ENCODE measurements at regions not wholly inside any gene's neighbourhood (a gene's known extent, or its start where the extent isn't known, plus 50 kb on each side); places are given as distances from the start of the nearest gene placed in this dataset.

DNA sequence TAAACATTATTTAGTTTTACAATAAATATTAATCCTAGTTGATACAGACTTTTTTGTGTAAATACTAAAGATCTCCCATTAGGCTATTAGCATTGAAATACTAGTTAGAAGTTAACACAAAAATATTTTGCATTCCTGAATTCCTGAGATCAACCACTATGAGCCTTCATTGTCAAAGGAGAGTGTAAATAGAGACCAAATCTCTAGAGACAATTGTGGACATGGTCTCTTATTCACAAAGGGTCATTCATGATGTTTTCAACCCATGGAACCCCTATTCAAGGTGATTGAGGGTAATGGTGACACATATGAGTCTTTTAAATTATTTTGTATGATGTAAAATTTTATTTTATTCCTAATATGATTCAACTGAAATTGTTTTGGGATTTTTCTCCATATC is 1454.8 kb upstream of the LRRTM3 start:
- no peak for DNase-seq (ENCODE audit: low read depth)

DNA sequence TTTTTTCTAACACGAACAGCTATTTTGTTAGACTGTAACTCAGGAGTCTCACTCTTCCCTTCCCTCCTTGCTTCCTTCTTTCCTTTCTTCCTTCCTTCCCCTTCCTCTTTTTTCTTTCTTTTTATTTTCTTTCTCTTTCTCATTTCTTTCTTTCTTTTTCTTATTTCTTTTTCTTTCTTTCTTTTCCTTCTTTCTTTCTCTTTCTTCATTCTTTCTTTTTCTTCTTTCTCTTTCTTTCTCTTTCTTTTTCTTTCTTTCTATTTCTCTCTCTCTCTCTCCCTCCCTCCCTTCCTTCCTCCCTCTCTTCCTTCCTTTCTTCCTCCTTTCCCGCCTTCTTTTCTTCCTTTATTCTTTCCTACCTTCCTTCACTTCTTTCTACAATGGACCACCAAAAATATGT is 1443.0 kb upstream of the LRRTM3 start:
- no peak for DNase-seq (ENCODE audit: low read depth)

- no peak for DNase-seq (ENCODE audit: low read depth)
Observed at GRCh38 chr10:65491799-65492198, 1434.0 kb upstream of the LRRTM3 start.

GRCh38 chr10:65496541-65496940 is 1429.3 kb upstream of the LRRTM3 start:
- DNase-seq (ENCODE audit: low read depth), result no peak

GRCh38 chr10:65497837-65498236 is 1428.0 kb upstream of the LRRTM3 start:
- no peak for DNase-seq (ENCODE audit: low read depth)

- no peak for DNase-seq (ENCODE audit: low read depth)
Observed at GRCh38 chr10:65500716-65501115, 1425.1 kb upstream of the LRRTM3 start.

GRCh38 chr10:65501259-65501658 is 1424.6 kb upstream of the LRRTM3 start:
- DNase-seq (ENCODE audit: low read depth), result no peak

GRCh38 chr10:65518379-65518778 is 1407.5 kb upstream of the LRRTM3 start:
- no peak for DNase-seq (ENCODE audit: low read depth)

- no peak for DNase-seq (ENCODE audit: low read depth)
Observed at GRCh38 chr10:65528986-65529385, 1396.8 kb upstream of the LRRTM3 start.

- DNase-seq (ENCODE audit: low read depth), result no peak
Observed at GRCh38 chr10:65531545-65531944, 1394.3 kb upstream of the LRRTM3 start.

DNA sequence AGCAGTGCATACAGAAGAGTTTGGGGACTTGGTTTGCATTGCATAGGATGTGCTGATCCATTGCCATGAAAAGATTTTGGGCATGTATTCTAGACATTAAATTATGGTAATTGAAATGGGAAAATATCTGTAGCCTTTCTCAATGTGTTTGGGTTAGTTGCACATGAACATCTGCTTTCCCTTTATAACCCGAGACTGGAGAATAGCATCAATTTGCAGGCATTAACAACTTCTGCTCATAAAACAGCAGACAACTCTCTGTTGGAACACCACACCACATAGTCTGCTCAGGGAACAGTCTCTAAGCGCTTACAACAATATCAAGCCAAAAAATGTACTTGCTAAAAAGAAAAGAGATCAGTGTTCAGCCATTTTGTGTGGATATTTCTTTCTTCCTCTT is 1391.1 kb upstream of the LRRTM3 start:
- DNase-seq (ENCODE audit: low read depth), result no peak

DNA sequence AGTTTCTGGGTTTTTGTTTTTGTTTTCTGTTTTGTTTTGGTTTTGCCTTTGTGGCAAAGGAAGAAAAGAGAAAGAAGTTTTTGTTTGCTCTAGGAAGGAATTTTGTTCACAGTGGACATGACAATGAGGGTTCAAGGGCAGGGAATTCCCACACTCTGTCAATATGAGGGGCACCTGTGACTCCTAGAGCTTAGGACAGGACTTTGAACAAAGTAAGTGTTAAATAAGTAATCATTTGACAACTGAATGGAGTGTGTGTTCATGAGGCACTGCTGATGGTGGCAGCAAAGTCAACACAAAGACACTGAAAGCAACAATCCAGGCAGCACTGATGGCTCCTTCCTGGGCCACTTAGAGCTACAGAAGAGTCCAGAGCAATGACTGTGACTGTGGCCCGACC is 1381.1 kb upstream of the LRRTM3 start:
- no peak for DNase-seq (ENCODE audit: low read depth)

DNA sequence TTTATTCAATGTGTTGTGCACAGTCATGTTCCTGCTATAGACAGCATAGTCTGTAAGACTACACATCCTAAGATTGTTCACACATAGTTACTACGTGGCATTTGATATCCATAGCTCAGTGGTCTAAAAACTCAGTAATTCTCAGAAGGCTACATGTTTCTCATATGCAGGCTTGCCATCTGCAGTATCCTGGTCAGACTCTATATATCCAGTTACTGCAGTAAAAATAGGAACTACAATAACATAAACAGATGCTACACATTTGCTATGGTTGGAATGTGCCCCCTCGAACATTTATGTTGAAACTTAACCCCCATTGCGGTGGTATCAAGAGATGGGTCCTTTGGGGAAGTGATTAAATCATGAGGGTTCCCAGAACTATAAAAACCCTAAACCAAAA is 1377.8 kb upstream of the LRRTM3 start:
- DNase-seq (ENCODE audit: low read depth), result no peak

- DNase-seq (ENCODE audit: low read depth), result no peak
Observed at GRCh38 chr10:65550761-65551160, 1375.1 kb upstream of the LRRTM3 start.

- DNase-seq (ENCODE audit: low read depth), result no peak
Observed at GRCh38 chr10:65555192-65555591, 1370.6 kb upstream of the LRRTM3 start.

GRCh38 chr10:65556006-65556405 is 1369.8 kb upstream of the LRRTM3 start:
- no peak for DNase-seq (ENCODE audit: low read depth)

- no peak for DNase-seq (ENCODE audit: low read depth)
Observed at GRCh38 chr10:65559369-65559768, 1366.5 kb upstream of the LRRTM3 start.

GRCh38 chr10:65565246-65565645 is 1360.6 kb upstream of the LRRTM3 start:
- no peak for DNase-seq (ENCODE audit: low read depth)

GRCh38 chr10:65566906-65567305 is 1358.9 kb upstream of the LRRTM3 start:
- DNase-seq (ENCODE audit: low read depth), result no peak

- no peak for DNase-seq (ENCODE audit: low read depth)
Observed at GRCh38 chr10:65570143-65571010, 1355.5 kb upstream of the LRRTM3 start.

DNA sequence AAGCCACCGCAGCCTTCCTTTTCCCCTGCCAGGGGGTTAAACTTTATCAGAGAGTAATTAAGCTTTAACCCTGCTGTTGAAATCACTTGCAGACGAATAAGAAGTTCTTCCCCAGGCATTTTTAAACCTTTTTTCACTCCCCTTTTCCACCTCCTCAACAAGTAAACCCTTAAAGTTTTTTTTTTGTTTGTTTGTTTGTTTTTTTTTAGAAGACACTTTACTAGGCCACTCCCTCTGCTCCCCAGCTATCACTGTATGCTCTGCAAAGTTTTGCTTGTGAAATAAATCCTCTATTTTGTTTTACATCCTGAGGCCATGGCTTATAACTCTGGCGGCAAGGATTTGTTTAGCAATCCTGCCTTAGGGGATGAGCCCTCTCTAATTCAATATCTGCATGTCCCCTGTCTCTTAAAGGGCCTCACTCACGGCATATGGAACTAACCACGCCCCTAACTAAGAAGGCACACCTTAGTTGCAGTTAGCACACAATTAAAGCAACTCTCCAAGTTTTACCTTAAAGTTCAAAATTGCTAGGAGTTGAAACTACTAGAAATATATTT is 1354.7 kb upstream of the LRRTM3 start:
- no peak for DNase-seq (ENCODE audit: low read depth)

GRCh38 chr10:65581426-65582026 is 1344.3 kb upstream of the LRRTM3 start:
- DNase-seq (ENCODE audit: low read depth), result no peak

All from forelimb muscle (tissue), 1 donor.